MCF 10A (cell line): ENCODE measurements at regions not wholly inside any gene's neighbourhood (a gene's known extent, or its start where the extent isn't known, plus 50 kb on each side); places are given as distances from the start of the nearest gene placed in this dataset.

ENCODE experiments used
- BruUV-seq: library from RNA; stranded (reverse); fragments of 400-500 nt; replicated peaks from 2 replicates; lab custom pipeline; 2021; lab: Mats Ljungman, UMichigan
- CTCF ChIA-PET: fragments of 300-600 bp; sonication (Branson Sonifier 250); formaldehyde crosslinking; extraction: SDS; loops from one replicate; lab custom pipeline; 2021; ENCODE audit warnings: antibody characterized with exemption, inconsistent platforms; lab: Yijun Ruan, JAX
- POLR2A ChIA-PET: fragments of 300-600, 350-650 bp; sonication (Branson Sonifier 250); formaldehyde crosslinking; extraction: SDS; loops from one replicate; lab custom pipeline; 2020; ENCODE audit warnings: antibody characterized with exemption, inconsistent platforms; lab: Yijun Ruan, JAX
- DNase-seq: peaks from one replicate; pipeline ENCODE4 v3.0.0-alpha.2; 2018; ENCODE audit not compliant: unreplicated experiment
- H3K27ac Mint-ChIP-seq: one replicate; pipeline ENCODE4 v1.8.0; 2022; ENCODE audit warnings: mild to moderate bottlenecking, low read depth, mixed read lengths; ENCODE audit not compliant: unreplicated experiment
- H3K27me3 Mint-ChIP-seq: one replicate; pipeline ENCODE4 v1.8.0; 2022; ENCODE audit warnings: mixed read lengths; ENCODE audit not compliant: insufficient read depth, unreplicated experiment
- H3K36me3 Mint-ChIP-seq: one replicate; pipeline ENCODE4 v1.8.0; 2022; ENCODE audit warnings: mild to moderate bottlenecking, moderate library complexity, mixed read lengths; ENCODE audit not compliant: insufficient read depth, unreplicated experiment
- H3K4me1 Mint-ChIP-seq: one replicate; pipeline ENCODE4 v1.8.0; 2022; ENCODE audit warnings: mixed read lengths; ENCODE audit not compliant: insufficient read depth, unreplicated experiment
- H3K4me3 Mint-ChIP-seq: one replicate; pipeline ENCODE4 v1.8.0; 2022; ENCODE audit warnings: mild to moderate bottlenecking, moderate library complexity, mixed read lengths; ENCODE audit not compliant: unreplicated experiment
- H3K9me3 Mint-ChIP-seq: one replicate; pipeline ENCODE4 v1.8.0; 2022; ENCODE audit warnings: mixed read lengths; ENCODE audit not compliant: unreplicated experiment
- intact Hi-C: fragments of 100-400 bp; cut with micrococcal nuclease; formaldehyde crosslinking; loops from 2 replicates; pipeline ENCODE4 v1.14.1; 2022
- TF ChIP-seq, protein P1 (sequence below): fragments of 200-600 bp; IDR thresholded peaks from one replicate; pipeline ENCODE4 v1.8.0; 2022; ENCODE audit warnings: antibody characterized with exemption, mild to moderate bottlenecking; ENCODE audit not compliant: unreplicated experiment

DNA sequence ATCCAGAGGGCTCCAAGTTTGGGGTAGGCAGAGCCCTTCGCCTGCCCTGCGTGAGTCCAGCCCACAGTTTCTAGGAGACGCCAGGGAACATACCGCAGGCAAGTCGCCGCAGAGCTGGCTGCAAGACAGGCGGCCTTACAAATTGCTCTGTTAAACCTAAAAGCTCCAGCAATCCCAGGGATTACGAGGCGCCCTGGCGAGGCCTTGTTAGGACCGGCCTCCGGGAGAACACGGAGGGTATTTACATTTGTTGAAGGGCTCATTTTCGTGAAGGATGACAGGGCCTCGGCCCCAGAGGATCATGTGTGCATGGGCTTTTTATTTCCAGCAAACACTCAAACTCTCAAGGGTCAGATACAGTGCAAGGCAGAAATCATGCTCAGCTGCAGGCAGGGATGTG lies 77.6 kb upstream of the FOXF1 start:
- BruUV-seq, result no TSS peak

DNA sequence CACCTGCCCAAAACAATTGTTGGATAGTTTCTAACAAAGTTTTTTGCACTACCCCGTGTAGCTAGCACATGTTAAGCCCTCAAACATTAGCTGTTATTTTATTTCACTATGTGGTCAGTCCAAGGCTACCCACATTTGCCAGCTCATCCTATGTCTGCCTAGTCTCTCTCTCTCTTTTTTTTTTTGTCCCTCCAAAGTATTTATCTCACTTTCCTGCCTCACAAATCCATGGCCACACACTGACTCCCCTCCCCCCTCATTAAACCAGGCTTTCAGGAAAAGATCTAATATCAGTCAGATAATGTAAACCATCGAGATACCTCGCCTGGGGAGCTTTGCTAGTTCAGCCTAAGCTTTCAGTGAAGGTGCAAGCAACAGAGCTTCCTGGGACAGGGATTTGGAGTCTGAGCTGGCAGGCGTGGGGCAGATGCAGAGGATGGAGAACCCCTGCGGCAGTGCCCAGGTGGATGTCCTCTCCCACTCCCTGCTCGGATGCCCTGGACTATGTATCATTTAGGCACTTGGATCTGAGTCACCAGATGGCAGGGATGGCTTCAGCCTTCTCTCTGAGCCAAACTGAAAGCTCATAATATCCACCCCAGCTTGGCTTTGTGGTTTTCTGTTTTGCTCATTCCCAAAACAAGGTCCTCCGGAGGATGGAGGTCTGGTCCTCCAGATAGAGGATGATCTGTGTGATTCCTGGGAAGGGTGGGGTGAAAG lies 73.7 kb upstream of the FOXF1 start:
- TF ChIP-seq, protein P1, sequence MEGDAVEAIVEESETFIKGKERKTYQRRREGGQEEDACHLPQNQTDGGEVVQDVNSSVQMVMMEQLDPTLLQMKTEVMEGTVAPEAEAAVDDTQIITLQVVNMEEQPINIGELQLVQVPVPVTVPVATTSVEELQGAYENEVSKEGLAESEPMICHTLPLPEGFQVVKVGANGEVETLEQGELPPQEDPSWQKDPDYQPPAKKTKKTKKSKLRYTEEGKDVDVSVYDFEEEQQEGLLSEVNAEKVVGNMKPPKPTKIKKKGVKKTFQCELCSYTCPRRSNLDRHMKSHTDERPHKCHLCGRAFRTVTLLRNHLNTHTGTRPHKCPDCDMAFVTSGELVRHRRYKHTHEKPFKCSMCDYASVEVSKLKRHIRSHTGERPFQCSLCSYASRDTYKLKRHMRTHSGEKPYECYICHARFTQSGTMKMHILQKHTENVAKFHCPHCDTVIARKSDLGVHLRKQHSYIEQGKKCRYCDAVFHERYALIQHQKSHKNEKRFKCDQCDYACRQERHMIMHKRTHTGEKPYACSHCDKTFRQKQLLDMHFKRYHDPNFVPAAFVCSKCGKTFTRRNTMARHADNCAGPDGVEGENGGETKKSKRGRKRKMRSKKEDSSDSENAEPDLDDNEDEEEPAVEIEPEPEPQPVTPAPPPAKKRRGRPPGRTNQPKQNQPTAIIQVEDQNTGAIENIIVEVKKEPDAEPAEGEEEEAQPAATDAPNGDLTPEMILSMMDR, result no peak
- POLR2A ChIA-PET, result no interaction called here
- BruUV-seq, result no TSS peak
- Mint-ChIP-seq H3K27me3 (peaks cover 80% of the 10 kb centered on the region), H3K27ac (no peak overlapping the region), H3K4me1 (no peaks in the 10 kb centered on the region), H3K4me3 (no peak overlapping the region), H3K9me3 (no peaks in the 10 kb centered on the region), H3K36me3 (no peaks in the 10 kb centered on the region)
- intact Hi-C loops, result no loop called here
- CTCF ChIA-PET, result interaction anchor here (0.6 kb wide), 1 partner anchor 28 kb away, joined by 4 read pairs; no protein-coding TSS in a partner anchor
- no peak for DNase-seq

More for the DNA sequence above, 77.6 kb upstream of the FOXF1 start:
- intact Hi-C loops, result no loop called here
- no peaks in the 10 kb centered on the region for H3K4me1 Mint-ChIP-seq
- peaks cover 76% of the 10 kb centered on the region for H3K27me3 Mint-ChIP-seq
- H3K36me3 Mint-ChIP-seq, result no peaks in the 10 kb centered on the region
- ChIA-PET POLR2A (no interaction called here), CTCF (no interaction called here)
- no peak for DNase-seq
- H3K9me3 Mint-ChIP-seq, result no peaks in the 10 kb centered on the region
- no peak overlapping the region for H3K27ac Mint-ChIP-seq
- TF ChIP-seq, protein P1, result no peak
- no peak overlapping the region for H3K4me3 Mint-ChIP-seq

DNA sequence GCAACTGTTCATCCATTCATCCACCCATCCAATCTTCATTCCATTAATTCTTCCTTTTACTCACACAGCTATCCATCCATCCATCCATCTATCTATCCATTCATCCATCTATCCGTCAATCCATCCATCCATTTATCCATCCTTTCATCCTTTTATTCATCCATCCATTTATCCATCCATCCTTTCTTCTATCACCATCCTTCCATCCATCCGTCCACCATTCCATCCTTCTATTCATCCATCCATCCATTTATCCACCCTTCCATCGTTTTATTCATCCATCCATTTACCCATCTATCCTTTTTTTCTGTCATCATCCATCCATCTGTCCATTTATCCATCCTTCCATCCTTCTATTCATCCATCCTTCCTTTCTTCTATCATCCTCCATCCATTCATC lies 73.0 kb upstream of the FOXF1 start:
- POLR2A ChIA-PET, result no interaction called here

DNA sequence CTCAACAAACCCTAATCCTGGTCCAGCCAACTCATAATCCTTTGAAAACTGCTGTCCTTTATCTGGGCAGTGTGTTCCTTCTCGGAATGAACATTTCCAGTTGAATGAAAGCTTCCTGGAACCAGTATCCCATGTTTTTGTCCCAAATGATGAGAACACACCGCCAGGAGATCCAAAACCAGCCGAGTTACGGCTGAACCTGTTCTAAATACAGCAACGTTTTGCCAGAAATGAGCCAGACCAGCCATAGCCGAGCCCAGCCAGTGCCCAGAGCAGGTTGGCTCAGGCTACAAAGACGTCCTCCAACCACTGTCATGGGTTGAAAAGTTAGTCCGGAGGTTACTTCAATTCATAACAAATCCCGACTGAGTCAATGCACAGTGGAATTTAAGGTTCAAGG lies 67.6 kb upstream of the FOXF1 start:
- DNase-seq, result no peak
- TF ChIP-seq, protein P1, result no peak
- no TSS peak for BruUV-seq
- no peaks in the 10 kb centered on the region for H3K36me3 Mint-ChIP-seq
- peaks cover 42% of the 10 kb centered on the region for H3K27me3 Mint-ChIP-seq
- H3K4me1 Mint-ChIP-seq, result no peaks in the 10 kb centered on the region
- no peak overlapping the region for H3K4me3 Mint-ChIP-seq
- H3K9me3 Mint-ChIP-seq, result no peaks in the 10 kb centered on the region
- no peak overlapping the region for H3K27ac Mint-ChIP-seq
- intact Hi-C loops, result no loop called here
- CTCF ChIA-PET, result no interaction called here
- POLR2A ChIA-PET, result no interaction called here

More for the DNA sequence above, 73.0 kb upstream of the FOXF1 start:
- BruUV-seq, result no TSS peak
- TF ChIP-seq, protein P1, result no peak
- CTCF ChIA-PET, result interaction anchor here (0.7 kb wide), 1 partner anchor 12 kb away, joined by 3 read pairs; no protein-coding TSS in a partner anchor
- intact Hi-C loops, result no loop called here
- Mint-ChIP-seq H3K27ac (no peak overlapping the region), H3K9me3 (no peaks in the 10 kb centered on the region), H3K27me3 (peaks cover 73% of the 10 kb centered on the region), H3K4me3 (no peak overlapping the region), H3K4me1 (no peaks in the 10 kb centered on the region), H3K36me3 (no peaks in the 10 kb centered on the region)
- DNase-seq, result no peak
